ENCODE measurements at regions not wholly inside any gene's neighbourhood (a gene's known extent, or its start where the extent isn't known, plus 50 kb on each side); places are given as distances from the start of the nearest gene placed in this dataset.
"Not testable (repeated sequence)": the region's sequence is repeated elsewhere in the genome, so short reads cannot be mapped to it uniquely, and the experiment has no call there.

DNA sequence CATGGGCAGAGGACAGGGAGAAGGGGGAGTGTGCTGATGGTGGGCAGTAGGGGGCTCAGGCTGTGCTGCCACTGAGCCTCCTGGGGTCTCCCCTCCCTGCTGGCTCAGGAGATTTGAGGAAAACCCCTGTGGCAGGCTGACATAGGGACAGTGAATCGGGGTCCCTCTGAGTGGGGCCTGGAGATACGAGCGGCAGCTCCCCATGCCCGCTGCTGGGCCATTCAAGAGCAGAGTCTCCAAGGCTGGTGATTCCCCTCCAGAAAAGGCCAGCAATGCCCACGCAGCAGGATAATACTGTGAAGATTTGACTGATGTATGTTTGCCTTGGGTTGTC is 288.7 kb upstream of the SFSWAP start:
- TF ChIP-seq, protein P1, sequence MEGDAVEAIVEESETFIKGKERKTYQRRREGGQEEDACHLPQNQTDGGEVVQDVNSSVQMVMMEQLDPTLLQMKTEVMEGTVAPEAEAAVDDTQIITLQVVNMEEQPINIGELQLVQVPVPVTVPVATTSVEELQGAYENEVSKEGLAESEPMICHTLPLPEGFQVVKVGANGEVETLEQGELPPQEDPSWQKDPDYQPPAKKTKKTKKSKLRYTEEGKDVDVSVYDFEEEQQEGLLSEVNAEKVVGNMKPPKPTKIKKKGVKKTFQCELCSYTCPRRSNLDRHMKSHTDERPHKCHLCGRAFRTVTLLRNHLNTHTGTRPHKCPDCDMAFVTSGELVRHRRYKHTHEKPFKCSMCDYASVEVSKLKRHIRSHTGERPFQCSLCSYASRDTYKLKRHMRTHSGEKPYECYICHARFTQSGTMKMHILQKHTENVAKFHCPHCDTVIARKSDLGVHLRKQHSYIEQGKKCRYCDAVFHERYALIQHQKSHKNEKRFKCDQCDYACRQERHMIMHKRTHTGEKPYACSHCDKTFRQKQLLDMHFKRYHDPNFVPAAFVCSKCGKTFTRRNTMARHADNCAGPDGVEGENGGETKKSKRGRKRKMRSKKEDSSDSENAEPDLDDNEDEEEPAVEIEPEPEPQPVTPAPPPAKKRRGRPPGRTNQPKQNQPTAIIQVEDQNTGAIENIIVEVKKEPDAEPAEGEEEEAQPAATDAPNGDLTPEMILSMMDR (conservative IDR thresholded peaks at IDR 0.05), result no peak
- H3K27ac ChIP-seq, result no peak overlapping the region

- no peak for TF ChIP-seq ZFX (IDR thresholded peaks at IDR 0.05)
- TF ChIP-seq, protein P1 (conservative IDR thresholded peaks at IDR 0.05), result no peak
- no peak overlapping the region for H3K27ac ChIP-seq
These were observed 288.1 kb upstream of the SFSWAP start for GRCh38 chr12:131422744-131423143.

DNA sequence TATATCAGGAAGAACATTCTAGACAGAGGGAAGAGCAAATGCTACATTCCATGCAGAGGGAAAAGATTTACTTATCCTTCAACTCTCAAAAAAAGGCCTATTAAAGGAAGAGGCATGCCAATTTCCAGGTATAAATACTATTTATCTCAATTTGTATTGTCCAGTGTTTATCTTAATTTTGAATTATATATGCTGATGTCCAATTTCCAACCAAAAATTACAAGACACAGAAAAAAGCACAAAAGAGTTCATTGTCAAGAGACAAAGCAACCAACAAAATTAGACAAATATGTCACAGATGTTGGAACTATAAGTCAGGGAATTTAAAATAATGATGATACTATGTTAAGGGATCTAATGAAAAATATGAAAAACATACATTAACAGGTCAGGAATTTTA is 286.6 kb upstream of the SFSWAP start:
- H3K27ac ChIP-seq, result no peak overlapping the region
- TF ChIP-seq, protein P1 (conservative IDR thresholded peaks at IDR 0.05), result no peak
- TF ChIP-seq ZFX (IDR thresholded peaks at IDR 0.05), result no peak

DNA sequence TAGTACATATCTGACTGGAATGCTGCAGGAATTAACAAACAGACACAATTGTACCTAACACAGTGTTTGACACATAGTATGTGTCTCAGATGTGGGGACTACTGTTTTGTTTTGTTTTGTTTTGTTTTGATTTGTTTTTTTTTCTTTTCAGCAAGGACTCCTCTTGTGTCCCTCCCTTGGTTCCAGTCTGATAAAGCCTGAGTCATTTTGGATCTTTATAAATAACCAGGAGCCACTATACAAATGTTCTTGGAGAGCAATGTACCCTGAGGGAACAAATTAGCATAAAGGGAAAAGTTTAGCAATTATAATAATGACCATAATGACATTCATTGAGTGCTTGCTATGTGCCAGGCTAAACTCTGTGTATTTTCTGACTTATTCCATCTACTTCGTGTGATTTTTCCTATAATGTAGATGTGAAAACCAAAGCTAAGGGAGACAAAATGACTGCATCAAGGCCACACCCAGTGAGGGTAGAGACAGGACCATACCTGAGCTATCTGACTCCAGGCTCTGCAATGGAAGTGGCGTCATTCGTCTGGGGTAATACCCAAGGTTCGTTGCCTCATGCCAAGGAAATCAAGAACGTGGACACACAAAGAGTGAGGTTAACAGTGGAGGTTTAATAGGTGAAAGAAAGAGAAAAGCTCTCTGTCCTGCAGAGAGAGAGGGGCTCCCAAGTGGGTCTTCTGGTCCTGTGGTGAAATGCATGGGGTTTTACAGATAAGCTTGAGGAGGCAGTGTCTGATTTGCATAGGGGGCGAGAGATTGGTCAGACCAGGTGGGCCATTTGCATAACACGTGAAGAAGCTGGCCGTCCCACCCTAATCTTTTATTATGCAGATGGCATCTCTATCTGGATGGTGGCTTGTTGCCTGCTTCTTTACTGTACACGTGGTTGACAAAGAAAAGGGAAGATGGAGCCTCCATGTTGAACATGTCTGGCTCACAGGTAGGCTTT is 285.5 kb upstream of the SFSWAP start:
- TF ChIP-seq, protein P1 (conservative IDR thresholded peaks at IDR 0.05), result no peak
- TF ChIP-seq ZFX (IDR thresholded peaks at IDR 0.05), result no peak
- H3K27ac ChIP-seq, result no peak overlapping the region

DNA sequence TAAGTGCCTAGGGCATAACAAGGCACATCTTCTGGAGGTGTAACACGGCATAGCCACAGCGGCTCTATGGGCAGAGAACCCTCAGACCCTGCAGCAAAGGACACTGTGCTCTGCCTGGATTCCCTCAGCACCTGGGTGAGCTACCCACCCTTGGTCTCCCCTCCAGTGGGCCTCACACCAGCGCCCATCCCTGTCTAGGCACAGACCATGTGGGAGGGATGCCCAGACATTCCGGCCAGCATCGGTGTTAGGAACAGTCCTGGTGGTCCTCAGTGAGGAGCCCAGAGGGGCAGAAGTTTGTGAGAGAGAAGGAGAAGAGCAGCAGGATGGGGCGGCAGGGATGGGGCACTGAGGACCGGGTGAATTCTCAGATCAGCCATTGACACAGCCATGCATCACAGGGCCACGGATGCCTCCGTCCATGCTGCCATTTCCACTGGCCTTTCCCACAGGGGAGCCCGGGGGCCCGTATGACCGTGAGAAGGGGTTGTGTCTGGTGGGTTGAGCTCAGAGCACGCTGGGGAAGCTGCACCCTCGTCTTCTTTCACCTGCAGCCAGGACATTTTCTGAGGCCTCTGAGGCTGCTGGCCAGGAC is 282.7 kb upstream of the SFSWAP start:
- no peak for TF ChIP-seq ZFX (IDR thresholded peaks at IDR 0.05)
- TF ChIP-seq, protein P1 (conservative IDR thresholded peaks at IDR 0.05), result no peak
- no peak overlapping the region for H3K27ac ChIP-seq

- H3K27ac ChIP-seq, result not testable (repeated sequence)
These were observed 281.7 kb upstream of the SFSWAP start for GRCh38 chr12:131429221-131429620.

GRCh38 chr12:131429697-131430096 is 281.2 kb upstream of the SFSWAP start:
- not testable (repeated sequence) for H3K27ac ChIP-seq

DNA sequence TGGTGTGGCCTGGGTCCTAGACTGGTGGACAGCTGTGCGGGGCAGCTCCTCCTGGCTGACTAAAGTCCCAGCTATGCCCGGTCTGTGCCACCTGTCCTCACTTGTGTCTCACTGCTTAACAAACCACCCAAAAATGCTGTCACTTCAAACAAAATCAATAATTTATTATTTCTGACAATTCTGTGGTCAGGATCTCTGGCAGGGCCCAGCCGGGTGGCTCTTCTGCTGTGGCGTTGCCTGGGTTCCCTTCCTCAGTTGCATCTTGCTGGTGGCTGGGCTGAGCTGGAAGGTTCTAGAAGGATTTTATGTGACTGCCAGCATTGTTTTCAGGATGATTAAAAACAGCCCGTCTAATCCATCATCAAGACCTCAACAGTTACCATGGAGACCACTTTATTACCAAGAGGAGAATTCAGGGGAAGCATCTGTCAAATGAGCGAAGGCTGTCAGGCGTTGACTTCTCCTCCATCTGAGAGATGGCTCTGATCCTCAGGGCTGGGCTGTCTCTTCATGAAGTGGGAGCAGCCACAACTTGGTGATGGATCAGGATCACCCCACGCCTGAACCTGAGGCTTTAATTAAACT is 280.6 kb upstream of the SFSWAP start:
- no peak overlapping the region for H3K27ac ChIP-seq
- no peak for TF ChIP-seq ZFX (IDR thresholded peaks at IDR 0.05)
- TF ChIP-seq, protein P1 (conservative IDR thresholded peaks at IDR 0.05), result no peak

DNA sequence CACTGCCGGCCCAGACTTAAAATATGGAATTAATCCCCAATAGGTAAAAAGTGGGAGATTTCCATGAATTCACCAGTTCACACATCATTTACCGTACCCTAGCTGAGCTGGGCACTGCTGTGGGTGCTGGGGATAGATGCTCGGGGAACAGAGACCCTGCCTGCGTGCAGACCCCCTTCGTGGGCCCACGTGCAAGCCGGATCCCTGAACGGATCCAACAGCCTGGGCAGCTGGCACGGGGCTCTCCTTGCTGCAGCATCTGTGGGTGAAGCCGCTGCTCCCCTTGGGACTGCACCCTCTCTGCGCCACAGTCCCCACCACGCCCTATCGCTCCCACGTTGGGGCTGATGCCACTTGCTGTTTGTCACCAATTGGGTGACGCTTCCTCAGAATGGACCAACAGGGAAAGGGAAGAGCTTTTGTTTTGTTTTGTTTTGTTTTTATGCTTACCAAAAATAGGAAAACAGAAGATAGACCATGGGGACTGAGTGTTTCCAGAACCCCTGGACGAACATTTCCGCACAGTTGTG is 279.7 kb upstream of the SFSWAP start:
- not testable (repeated sequence) for H3K27ac ChIP-seq
